ENCODE measurements at regions not wholly inside any gene's neighbourhood (a gene's known extent, or its start where the extent isn't known, plus 50 kb on each side); places are given as distances from the start of the nearest gene placed in this dataset.

DNA sequence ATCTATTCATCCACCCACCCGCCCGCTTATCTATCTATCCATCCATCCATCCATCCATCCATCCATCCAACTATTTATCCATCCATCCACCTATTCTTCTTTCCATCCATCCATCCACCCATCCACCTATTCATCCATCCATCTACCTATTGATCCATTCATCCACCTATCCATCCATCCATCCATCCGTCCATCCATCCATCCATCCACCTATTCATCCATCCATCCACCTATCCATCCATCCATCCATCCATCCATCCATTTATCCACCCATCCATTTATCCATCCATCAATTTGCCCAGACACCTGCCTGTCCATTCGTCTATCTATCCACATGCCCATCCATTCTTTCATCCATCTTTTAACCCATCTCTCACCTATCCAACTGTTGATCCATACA, 71.1 kb upstream of the PMEPA1 start:
- no peak for TF ChIP-seq CTCF (IDR thresholded peaks at IDR 0.05; ENCODE audit: low read length)
- TF ChIP-seq EZH2 (IDR thresholded peaks at IDR 0.05; ENCODE audit: borderline replicate concordance, low read length), result no peak

Measured in OCI-LY1 (cell line).